NB4 (cell line): ENCODE measurements at regions not wholly inside any gene's neighbourhood (a gene's known extent, or its start where the extent isn't known, plus 50 kb on each side); places are given as distances from the start of the nearest gene placed in this dataset.

Source experiments
- MYC ChIP-seq: IDR thresholded peaks from 2 replicates; pipeline ENCODE4 v1.6.1; 2011; ENCODE audit warnings: low read depth, low read length
- POLR2A ChIP-seq: IDR thresholded peaks from 2 replicates; pipeline ENCODE4 v1.6.1; 2011; ENCODE audit warnings: mild to moderate bottlenecking; ENCODE audit not compliant: insufficient read length; ENCODE audit errors: extremely low read depth
- TF ChIP-seq, protein P1 (sequence below): IDR thresholded peaks from 2 replicates; pipeline ENCODE4 v1.6.1; 2011; ENCODE audit warnings: low read depth, low read length
- TF ChIP-seq, protein P2 (sequence below): IDR thresholded peaks from one replicate; pipeline ENCODE4 v1.5.1; 2012; ENCODE audit warnings: low read depth, low read length

DNA sequence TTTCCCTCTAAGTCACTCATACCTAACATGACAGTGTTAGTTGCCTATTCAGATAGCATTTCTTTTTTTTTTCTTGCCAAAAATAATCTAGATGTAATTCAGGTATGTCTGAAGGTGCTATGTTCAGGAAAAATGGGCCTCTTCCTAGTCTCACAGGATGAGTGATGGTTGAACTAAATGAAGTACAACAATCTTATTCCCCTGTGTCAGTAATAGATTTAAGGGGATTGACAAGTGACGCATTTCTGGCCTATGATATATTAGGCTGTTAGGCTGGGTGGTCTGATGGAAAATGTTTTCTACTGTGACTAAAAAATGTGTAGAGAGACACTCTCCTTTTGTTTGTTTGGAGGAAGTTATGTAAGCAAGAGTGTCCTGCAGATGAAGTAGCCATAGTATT lies 878.7 kb upstream of the SLITRK1 start:
- TF ChIP-seq, protein P1, sequence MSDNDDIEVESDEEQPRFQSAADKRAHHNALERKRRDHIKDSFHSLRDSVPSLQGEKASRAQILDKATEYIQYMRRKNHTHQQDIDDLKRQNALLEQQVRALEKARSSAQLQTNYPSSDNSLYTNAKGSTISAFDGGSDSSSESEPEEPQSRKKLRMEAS = no peak
- TF ChIP-seq POLR2A (no peak), MYC (no peak)
- TF ChIP-seq, protein P2, sequence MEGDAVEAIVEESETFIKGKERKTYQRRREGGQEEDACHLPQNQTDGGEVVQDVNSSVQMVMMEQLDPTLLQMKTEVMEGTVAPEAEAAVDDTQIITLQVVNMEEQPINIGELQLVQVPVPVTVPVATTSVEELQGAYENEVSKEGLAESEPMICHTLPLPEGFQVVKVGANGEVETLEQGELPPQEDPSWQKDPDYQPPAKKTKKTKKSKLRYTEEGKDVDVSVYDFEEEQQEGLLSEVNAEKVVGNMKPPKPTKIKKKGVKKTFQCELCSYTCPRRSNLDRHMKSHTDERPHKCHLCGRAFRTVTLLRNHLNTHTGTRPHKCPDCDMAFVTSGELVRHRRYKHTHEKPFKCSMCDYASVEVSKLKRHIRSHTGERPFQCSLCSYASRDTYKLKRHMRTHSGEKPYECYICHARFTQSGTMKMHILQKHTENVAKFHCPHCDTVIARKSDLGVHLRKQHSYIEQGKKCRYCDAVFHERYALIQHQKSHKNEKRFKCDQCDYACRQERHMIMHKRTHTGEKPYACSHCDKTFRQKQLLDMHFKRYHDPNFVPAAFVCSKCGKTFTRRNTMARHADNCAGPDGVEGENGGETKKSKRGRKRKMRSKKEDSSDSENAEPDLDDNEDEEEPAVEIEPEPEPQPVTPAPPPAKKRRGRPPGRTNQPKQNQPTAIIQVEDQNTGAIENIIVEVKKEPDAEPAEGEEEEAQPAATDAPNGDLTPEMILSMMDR = no peak
